K562 (cell line): ENCODE measurements at regions not wholly inside any gene's neighbourhood (a gene's known extent, or its start where the extent isn't known, plus 50 kb on each side); places are given as distances from the start of the nearest gene placed in this dataset.

Experiments used
- CBFA2T2 ChIP-seq: fragments of 450-650 bp; conservative IDR thresholded peaks from 2 replicates; pipeline ENCODE4 v1.6.1; 2017; ENCODE audit warnings: mild to moderate bottlenecking
- CBX5 ChIP-seq: IDR thresholded peaks from 2 replicates; pipeline ENCODE4 v1.6.1; 2014; ENCODE audit warnings: low read depth, borderline replicate concordance
- POLR2A ChIP-seq: fragments of 450-650 bp; conservative IDR thresholded peaks from 2 replicates; pipeline ENCODE4 v1.6.1; 2016
- PREB ChIP-seq: sonication (generic); formaldehyde crosslinking; IDR thresholded peaks from 2 replicates; pipeline ENCODE4 v1.8.1; 2023; ENCODE audit warnings: mild to moderate bottlenecking, missing genetic modification reagents
- SAFB ChIP-seq: fragments of 200-400 bp; formaldehyde crosslinking; IDR thresholded peaks from 2 replicates; pipeline ENCODE4 v1.6.1; 2017; ENCODE audit warnings: low read depth, low read length, borderline replicate concordance
- SMC3 ChIP-seq: conservative IDR thresholded peaks from 2 replicates; pipeline ENCODE4 v1.6.1; 2011; ENCODE audit warnings: low read depth, low read length, improper control_type of control experiment; ENCODE audit not compliant: insufficient read depth
- TARDBP ChIP-seq: fragments of 450-650 bp; IDR thresholded peaks from 2 replicates; pipeline ENCODE4 v1.6.1; 2016
- ZNF133 ChIP-seq: fragments of 250-450 bp; sonication (Bioruptor Pico); IDR thresholded peaks from 2 replicates; pipeline ENCODE4 v1.4.0; 2020; ENCODE audit warnings: mild to moderate bottlenecking
- TF ChIP-seq, protein P1 (sequence below): IDR thresholded peaks from 2 replicates; pipeline ENCODE4 v1.6.1; 2014; ENCODE audit warnings: antibody characterized with exemption
- TF ChIP-seq, protein P2 (sequence below): sonication (generic); formaldehyde crosslinking; IDR thresholded peaks from 2 replicates; pipeline ENCODE4 v1.9.0; 2022; ENCODE audit warnings: mild to moderate bottlenecking, missing genetic modification reagents

DNA sequence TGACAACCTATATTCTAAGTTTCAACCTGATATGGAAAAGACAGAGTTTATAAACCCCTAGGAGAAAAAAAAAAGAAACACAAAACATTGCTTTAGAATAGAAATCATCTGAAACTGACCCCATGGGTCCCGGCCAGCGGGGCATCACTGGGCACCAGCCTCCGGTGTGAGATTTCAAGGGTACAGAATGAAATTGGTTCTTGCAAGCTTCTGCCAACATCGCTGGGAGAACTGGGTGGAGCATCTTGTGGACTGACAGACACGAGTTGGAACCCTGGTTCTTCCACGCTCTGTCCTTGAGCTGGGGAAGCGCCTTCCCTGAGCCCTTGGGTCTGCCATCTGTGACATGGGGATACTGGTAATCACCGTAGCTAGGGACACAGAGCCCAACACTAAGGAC, 173.6 kb downstream of the PHETA1 start:
- TF ChIP-seq PREB: no peak
- TF ChIP-seq CBFA2T2: no peak
- TF ChIP-seq TARDBP: no peak
- no peak for TF ChIP-seq SMC3
- no peak for TF ChIP-seq POLR2A
- TF ChIP-seq, protein P1, sequence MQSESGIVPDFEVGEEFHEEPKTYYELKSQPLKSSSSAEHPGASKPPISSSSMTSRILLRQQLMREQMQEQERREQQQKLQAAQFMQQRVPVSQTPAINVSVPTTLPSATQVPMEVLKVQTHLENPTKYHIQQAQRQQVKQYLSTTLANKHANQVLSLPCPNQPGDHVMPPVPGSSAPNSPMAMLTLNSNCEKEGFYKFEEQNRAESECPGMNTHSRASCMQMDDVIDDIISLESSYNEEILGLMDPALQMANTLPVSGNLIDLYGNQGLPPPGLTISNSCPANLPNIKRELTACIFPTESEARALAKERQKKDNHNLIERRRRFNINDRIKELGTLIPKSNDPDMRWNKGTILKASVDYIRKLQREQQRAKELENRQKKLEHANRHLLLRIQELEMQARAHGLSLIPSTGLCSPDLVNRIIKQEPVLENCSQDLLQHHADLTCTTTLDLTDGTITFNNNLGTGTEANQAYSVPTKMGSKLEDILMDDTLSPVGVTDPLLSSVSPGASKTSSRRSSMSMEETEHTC: no peak
- no peak for TF ChIP-seq SAFB
- TF ChIP-seq, protein P2, sequence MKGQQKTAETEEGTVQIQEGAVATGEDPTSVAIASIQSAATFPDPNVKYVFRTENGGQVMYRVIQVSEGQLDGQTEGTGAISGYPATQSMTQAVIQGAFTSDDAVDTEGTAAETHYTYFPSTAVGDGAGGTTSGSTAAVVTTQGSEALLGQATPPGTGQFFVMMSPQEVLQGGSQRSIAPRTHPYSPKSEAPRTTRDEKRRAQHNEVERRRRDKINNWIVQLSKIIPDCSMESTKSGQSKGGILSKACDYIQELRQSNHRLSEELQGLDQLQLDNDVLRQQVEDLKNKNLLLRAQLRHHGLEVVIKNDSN (CRISPR knock-in tag): no peak
- TF ChIP-seq ZNF133 (CRISPR knock-in tag): no peak
- TF ChIP-seq CBX5: no peak
